ENCODE measurements at regions not wholly inside any gene's neighbourhood (a gene's known extent, or its start where the extent isn't known, plus 50 kb on each side); places are given as distances from the start of the nearest gene placed in this dataset.

- TF ChIP-seq CTCF (IDR thresholded peaks at IDR 0.05) (no peak), POLR2A (IDR thresholded peaks at IDR 0.05) (no peak)
Measured at GRCh38 chr5:148735301-148735835, 81.0 kb upstream of the HTR4 start.
